Embryonic facial prominence (tissue), 1 donor: ENCODE measurements at regions not wholly inside any gene's neighbourhood (a gene's known extent, or its start where the extent isn't known, plus 50 kb on each side); places are given as distances from the start of the nearest gene placed in this dataset.

ENCODE experiments used
- DNase-seq: peaks from one replicate; pipeline ENCODE4 v3.0.0-alpha.2; 2016; ENCODE audit errors: extremely low spot score

- no peak for DNase-seq
These were observed 94.8 kb downstream of the INHBB start for GRCh38 chr2:120440521-120441350.

DNA sequence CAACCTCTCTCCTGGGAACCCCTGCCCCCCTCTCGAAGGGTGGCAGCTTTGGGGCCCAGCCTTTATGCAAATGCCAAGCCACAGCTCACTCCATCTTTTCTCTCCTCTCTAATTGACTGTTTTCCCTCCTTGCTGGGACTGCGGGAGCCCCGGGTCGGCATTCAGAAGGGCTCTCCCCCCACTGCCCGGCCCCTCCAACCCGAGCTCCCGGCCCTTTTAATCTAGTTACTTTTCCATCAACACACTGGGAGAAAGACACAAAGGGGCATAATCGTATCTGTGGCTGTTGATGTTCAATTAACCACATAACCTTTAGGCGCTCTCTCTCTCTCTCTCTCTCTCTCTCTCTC, 95.4 kb downstream of the INHBB start:
- no peak for DNase-seq

GRCh38 chr2:120441744-120442471, 96.0 kb downstream of the INHBB start:
- DNase-seq = no peak

DNA sequence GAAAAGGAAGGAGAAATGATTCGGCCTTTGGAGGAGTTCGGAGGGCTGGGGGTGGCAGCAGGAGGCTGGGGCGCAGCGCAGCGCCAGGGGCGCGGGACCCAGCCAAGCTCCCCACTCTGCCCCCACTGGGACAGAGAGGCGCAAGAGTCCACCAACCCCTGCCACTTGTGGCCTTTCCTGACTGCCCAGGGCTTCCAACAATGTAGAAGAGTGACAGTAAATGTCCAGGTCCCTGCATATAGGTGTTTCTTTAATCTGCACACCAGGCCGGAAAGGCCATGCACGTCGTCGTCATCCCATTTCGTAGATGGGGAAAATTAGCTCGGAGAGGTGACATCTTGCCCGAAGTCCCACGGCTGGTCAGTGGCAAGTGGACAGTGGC, 96.6 kb downstream of the INHBB start:
- no peak for DNase-seq

DNA sequence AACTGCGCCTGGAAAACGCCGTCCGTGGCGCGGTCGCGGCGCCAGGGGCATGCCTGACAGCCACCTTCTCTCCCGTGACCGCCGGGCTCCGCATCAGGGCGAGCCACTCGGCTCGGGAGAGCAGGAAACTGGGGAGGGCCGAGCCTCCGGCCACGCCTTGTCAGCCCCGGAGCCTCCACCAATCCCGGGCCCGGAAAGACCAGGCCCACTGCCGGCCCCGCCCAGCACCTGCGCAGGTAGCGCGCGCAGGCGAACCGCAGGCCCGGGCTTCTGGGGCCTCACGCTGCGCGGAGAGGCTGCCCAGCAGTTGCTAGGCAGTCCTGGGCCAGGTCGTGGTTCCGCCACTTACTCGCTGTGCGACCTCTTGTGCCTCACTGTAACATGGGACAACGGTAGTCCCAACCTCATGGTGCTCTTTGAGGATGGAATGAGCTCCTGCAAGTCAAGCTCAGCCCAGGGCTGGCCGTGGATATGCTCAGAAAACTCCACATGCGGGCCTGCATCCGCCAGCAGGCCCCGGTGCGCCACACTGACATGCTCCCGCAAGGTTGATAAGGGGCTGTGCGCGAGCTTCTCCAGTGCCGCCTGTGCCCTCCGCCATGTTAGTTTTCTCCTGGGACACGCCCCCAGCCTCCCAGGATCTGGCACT, 97.1 kb downstream of the INHBB start:
- DNase-seq = no peak

GRCh38 chr2:120443946-120444345, 98.0 kb downstream of the INHBB start:
- DNase-seq = no peak

GRCh38 chr2:120444691-120445240, 98.8 kb downstream of the INHBB start:
- no peak for DNase-seq

DNA sequence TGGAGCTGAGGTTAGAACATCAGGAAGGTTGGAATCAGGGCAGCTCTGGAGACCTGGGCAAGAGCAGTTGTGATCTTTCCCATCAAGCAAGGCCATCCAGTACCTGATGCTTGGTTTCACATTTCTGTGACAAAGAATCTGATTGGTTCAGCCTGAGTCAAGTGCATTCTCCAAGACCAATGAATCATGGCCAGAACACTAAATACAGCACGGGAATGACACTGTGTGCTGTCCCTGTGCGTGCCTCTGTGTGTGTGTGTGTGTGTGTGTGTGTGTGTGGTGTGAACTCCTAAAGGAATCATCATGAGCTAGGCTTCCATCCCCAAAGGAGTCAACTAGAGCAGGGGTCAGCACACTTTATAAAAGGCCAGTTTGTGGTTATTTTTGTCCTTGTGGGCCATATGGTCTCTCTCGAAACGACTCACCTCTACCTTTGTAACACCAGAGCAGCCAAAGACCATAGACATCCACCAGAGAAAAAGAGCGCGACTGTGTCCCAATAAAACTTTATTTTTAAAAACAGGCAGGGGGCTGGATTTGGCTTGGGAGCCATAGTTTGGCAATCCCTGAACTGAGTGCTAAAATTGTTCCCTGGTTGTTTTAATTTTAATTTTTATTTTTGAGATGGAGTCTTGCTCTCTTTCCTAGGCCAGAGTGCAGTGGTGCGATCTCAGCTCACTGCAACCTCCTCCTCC, 99.7 kb downstream of the INHBB start:
- no peak for DNase-seq

DNA sequence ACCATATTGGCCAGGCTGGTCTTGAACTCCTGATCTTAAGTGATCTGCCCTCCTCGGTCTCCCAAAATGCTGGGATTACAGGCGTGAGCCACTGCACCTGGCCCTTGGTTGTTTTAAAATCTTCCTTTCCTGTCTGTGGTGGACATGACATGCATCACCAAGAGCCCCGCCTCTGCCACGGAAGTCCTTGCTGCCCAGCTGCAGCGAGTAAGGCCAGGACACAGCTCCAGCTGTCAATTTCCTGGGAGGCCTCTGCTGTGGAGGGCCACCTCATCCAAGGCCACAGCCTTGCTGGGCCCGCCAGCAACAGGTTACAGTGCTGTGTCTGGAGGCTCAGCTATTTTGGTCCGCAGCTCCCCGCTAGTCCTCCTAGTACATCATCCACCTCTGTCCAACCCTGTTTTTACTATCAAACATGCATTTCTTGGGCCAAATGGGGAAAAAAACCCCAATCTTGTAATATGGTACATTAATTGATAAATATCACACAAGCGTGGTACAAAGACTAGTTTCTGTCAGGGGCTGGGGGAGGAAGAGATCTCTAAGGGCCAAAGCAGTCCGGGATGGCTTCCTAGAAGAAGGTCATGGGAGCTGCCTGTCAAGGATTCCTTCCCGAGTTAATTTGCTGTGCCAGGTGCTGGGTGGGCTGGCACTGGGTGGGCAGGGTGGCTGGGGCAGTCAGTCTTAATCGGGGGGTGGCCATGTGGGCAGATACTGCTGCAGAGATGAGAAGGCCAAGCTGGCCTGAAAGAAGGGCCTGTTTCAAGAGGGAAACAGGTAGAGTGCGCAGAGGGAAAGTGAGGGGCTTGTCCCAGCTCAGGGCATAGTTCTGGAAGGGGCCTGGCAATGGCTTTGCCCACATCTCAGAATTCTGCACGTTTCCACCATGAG, 100.5 kb downstream of the INHBB start:
- no peak for DNase-seq

GRCh38 chr2:120447127-120447785, 101.3 kb downstream of the INHBB start:
- no peak for DNase-seq

DNA sequence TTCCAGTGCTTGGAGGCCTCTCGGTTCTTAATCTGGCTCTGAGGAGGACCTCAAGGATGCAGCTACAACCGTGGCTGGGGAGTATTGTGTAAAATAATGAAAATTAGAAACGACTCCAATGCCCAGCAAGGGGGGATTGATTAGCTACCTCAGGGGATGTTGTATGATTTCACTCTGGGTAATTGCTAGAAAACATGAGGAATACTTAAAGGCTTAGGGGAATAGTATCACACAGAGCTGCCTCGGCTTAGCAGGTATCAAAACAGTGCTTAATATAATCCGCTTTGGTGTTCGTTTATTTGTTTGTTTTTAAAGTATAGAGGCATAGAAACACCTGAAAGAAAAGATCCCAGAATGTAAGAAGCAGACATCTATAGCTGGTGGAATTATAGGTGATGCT, 102.5 kb downstream of the INHBB start:
- DNase-seq = no peak

- DNase-seq = no peak
These were observed 103.2 kb downstream of the INHBB start for GRCh38 chr2:120448961-120449810.

DNA sequence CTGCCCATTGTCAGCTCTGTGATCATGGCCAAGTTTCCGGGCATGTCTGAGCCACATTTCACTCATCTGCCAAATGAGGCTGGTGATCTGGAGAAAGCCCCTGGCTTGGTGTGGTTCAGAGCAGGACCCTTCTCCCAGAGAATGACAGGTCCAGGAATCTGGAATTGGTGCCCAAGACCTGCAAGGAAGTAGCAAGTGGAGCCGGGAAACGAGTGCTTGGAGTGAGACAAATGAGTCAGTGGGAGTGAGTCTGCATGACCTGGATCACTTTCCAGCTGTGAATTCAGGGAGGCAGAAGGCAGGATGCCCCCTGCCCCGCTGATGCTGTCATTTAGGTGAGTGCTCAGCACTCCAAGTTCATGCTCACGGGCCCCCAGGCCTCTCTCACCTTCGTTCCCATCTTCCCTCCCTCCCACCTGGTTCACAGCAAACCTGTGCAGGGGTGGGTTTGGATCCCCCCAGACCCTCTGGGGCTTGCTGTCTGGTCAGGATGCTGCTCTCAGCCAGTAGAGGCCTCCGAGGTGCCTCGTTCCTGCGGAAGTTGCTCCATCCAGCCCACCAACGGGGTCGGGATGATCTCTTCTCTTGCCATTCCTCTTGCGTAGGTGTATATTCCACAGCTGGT, 104.4 kb downstream of the INHBB start:
- DNase-seq = no peak

DNA sequence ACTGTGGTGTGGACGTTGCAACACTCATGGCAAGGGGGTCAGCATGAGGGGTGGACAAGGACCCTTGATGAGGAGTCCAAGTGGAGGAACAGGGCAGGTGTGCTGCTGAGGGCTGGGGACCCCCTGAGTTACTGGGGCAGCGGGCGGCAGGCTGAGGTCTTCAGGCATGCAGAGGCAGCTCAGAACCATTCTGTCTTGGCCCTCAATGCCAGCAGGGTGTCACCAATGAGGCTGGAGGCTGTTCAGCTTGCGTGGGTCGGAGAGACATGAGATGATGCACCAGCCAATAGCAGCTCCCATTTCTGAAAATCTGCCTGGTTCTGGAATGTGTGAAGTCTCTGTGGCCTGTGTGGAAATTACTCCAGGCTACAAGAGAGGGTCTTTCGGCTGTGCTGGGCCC, 105.4 kb downstream of the INHBB start:
- no peak for DNase-seq

- DNase-seq = no peak
These were observed 106.2 kb downstream of the INHBB start for GRCh38 chr2:120452131-120452530.

DNA sequence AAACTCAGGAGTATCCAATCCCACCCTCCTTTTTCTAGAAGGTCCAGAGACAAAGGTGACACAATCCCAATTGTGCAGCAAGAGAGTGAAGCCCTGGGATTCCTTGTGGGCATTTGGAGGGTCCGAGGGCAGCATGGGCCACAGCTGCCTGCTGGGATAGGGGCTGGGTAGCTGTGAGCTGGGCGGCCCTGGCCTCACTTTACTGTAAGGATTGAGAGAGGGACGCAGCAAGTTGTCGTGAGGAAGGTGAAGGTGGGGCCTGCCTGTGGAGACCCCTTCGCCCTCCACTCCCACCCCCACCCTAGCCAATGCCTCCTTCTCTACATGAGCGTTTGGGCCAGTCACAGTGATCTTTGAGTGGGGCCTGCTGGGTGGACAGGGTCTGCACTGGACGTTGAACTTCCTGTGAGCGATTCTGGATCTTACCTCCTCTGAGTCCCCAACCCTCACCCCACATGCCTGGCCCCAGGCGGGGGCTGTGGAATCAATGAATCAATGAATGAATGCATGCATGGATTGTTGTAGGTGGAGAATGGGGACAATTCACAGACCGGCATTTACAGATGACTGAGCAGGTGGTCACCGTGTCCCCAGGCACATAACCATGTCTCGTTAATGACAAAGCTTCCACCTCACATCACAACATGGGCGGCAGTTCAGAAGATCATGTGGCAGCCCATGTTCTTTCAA, 107.2 kb downstream of the INHBB start:
- DNase-seq = no peak

DNA sequence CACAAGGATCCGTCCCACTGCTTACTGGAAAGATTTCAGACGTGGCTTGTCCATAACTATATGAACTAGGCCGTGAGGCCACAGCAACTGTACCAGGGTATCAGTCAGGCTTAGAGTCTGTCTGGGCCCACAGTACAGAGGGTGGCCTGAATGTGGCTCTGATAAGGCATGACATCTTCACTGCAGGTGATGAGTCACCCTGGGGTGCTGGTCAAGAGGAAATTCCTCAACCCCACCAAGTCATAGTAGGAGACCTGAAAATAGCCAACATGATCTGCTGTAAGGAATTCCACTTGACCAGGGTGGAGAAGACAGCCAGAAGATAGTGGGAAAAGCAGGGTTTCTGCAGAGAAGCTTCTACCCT, 107.7 kb downstream of the INHBB start:
- no peak for DNase-seq

DNA sequence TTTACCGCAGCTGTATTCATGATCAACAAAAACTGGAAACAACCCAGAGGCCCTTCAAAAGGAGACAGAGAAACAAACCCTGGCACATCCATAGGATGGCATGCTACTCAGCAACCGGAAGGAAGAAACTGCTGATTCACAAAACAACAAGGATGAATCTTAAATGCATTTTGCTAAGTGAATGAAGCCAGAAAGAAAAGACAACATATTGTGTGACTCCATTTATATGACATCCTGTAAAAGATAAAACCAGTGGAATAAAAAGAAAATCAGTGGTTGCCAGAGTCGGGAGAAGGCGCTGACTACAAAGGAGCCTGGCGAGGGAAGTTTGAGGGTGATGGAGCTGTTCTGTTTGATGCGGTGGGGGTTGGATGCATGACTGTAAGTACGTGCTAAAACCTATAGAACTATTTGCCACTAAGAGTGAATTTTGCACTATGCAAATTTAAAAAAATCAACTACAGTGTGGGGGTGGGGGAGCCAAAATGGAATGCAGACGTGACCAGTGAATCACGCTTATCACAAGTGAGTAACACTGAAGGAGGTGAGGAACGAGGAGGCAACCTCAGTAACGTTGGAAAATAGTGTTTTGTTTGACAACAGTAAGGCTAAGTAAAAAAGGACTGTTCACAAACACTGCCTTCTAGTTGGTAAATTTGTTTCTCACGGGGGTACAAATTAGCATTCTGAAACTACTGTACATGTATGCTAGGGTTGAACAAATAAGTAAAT, 108.9 kb downstream of the INHBB start:
- DNase-seq = no peak
